ENCODE measurements at regions not wholly inside any gene's neighbourhood (a gene's known extent, or its start where the extent isn't known, plus 50 kb on each side); places are given as distances from the start of the nearest gene placed in this dataset.

DNA sequence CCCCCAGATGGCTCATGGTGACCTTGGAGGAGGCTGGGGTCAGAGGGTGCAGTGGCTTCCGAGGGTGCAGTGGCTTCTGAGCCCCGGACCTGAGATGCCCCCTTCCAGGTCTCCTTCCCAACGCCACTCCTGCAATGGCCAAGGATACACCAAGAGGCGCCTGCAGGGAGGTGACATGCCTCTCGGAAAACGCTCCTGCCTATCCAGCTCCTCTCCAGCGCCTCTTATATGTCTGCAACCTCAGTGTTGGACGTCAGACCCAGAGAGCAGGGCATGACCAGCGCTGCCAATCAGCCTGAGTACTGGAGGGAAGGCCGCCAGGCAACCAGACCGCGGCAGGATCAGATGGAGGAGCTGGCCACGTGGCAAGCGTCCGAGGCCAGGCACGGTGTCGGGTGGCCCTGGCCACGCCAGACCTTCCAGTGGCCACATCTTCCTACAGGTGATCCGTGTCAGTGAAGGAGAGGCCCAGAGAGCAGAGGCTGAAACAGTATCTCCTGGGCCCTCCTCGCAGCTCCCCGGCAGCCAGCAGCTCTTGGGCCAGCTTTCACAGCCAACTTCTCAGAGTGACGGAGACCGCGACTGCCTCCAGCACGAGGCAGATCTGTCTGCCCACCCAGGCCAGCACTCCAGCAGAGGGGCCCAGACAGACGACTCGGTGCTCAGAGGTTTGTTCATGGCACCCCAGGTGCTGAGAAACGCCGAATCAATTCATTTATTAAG lies 199.5 kb upstream of the SALL3 start:
- Histone ChIP-seq H3K4me1 (ENCODE audit: control insufficient read depth, insufficient read depth, low read length) (no peaks in the 10 kb centered on the region), H3K4me3 (ENCODE audit: low read length) (no peak overlapping the region), H3K36me3 (ENCODE audit: control insufficient read depth, insufficient read depth, low read length) (no peaks in the 10 kb centered on the region), H3K27ac (ENCODE audit: low read depth, low read length) (no peak overlapping the region), H3K9ac (ENCODE audit: low read length) (no peak overlapping the region), H3K27me3 (ENCODE audit: control insufficient read depth, insufficient read depth, low read length) (no peaks in the 10 kb centered on the region)

DNA sequence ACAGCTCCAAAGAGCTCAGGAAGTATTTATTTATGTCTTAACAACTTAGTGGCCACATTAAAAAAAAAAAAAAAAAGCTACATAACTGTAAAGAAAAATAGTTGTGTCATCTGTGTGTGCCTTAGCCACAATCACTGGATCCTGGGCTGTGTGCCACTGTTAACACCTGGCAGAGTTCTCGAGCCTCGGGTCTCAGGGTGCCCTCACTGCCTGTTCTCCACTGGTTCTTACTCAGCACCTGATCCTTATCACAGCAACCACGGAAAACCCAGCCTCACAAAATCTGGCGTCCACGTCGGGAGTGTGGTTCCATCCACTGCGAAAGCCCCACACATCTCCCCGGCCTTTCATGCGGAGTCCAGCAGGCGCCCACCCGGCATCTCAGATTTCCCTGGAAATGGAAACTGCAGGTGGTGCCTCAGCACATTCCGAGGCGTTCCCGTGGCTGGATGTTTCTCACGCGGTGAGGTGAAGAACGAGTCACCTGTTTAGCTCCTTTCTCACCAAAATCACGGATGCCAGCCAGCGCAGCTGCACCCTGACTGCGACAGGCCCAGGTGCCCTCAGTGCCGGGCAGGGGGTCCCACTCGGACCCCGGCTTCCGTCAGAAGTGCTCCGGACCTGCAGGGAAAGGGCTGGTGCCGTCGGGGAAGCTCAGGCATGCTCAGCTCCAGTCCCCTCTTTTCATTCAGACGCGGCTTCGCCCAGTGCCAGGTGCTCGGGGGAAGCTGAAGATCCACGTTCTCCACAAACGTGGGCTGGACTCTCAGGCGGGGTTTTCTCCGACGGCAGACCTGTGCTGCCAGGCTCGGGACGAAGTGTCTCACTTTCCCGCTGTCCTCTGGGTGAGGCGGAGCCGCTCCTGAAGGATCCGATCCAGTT lies 198.7 kb upstream of the SALL3 start:
- Histone ChIP-seq H3K4me3 (ENCODE audit: low read length) (no peak overlapping the region), H3K36me3 (ENCODE audit: control insufficient read depth, insufficient read depth, low read length) (no peaks in the 10 kb centered on the region), H3K27ac (ENCODE audit: low read depth, low read length) (no peak overlapping the region), H3K27me3 (ENCODE audit: control insufficient read depth, insufficient read depth, low read length) (no peaks in the 10 kb centered on the region), H3K4me1 (ENCODE audit: control insufficient read depth, insufficient read depth, low read length) (no peaks in the 10 kb centered on the region), H3K9ac (ENCODE audit: low read length) (no peak overlapping the region)

DNA sequence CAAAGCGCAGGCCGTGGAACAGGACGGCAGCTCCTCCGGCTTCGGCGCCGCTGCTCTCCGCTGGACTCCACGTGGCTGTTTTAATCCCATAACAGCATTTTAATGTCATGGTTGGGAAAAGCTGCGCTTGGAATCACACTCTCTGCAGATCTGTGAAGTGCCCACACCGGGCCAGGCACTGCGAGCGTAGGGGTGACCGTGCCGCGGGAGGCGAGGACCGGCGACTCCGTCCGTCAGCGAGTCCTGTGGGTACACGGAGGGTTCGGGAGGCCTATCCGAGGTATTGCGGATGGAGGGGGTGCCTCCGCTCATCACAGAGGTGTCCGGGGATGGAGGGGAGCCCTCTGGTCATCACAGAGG lies 198.0 kb upstream of the SALL3 start:
- no peaks in the 10 kb centered on the region for H3K4me1 ChIP-seq (ENCODE audit: control insufficient read depth, insufficient read depth, low read length)
- no peak overlapping the region for H3K27ac ChIP-seq (ENCODE audit: low read depth, low read length)
- no peak overlapping the region for H3K9ac ChIP-seq (ENCODE audit: low read length)
- H3K4me3 ChIP-seq (ENCODE audit: low read length): no peak overlapping the region
- H3K36me3 ChIP-seq (ENCODE audit: control insufficient read depth, insufficient read depth, low read length): no peaks in the 10 kb centered on the region
- no peaks in the 10 kb centered on the region for H3K27me3 ChIP-seq (ENCODE audit: control insufficient read depth, insufficient read depth, low read length)

DNA sequence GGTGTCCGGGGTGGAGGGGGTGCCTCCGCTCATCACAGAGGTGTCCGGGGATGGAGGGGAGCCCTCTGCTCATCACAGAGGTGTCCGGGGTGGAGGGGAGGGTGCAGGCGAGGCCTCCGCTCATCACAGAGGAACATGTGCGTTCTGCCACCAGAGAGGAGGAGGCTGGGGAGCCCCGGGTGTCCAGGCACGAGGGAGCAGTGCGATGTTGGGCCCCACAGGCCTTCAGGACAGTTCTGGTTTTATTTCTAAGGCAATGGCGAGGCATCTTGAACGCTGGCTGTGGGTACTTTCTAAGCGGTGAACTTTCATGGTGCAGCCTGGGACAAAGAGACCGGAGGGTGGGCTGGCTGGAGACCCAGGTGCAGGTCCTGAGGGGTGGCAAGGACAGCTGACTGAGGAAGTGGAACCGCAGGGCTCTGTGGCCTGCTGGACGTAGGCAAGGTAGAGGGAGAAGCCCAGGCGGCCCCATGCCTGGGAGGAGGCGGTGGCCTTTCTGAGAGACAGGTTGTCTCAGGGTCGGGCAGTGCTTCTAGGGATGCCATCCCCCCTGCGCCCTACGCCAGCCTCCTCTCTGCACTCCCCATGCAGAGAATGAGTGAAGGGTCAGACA lies 196.6 kb upstream of the SALL3 start:
- no peak overlapping the region for H3K4me3 ChIP-seq (ENCODE audit: low read length)
- H3K27ac ChIP-seq (ENCODE audit: low read depth, low read length): no peak overlapping the region
- H3K36me3 ChIP-seq (ENCODE audit: control insufficient read depth, insufficient read depth, low read length): no peaks in the 10 kb centered on the region
- no peaks in the 10 kb centered on the region for H3K4me1 ChIP-seq (ENCODE audit: control insufficient read depth, insufficient read depth, low read length)
- H3K27me3 ChIP-seq (ENCODE audit: control insufficient read depth, insufficient read depth, low read length): no peaks in the 10 kb centered on the region
- no peak overlapping the region for H3K9ac ChIP-seq (ENCODE audit: low read length)

DNA sequence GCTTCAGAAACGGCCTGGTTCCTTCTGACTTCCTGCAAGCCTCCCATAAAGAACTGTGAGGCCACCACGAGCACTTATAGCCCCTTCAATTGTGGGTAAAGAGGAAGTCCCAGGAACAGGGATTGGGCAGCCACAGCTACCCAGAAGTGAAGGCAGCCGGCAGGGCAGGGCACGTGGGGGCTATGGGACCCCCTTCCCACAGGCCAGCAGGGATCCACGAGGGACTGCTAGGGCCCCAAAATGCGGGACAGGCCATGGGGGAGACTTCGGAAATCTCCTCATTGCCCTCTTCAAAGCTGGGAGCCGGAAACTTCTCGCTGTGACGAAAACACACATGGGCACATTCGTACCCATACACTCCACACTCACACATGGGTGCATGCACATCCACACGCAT lies 196.1 kb upstream of the SALL3 start:
- no peaks in the 10 kb centered on the region for H3K27me3 ChIP-seq (ENCODE audit: control insufficient read depth, insufficient read depth, low read length)
- H3K27ac ChIP-seq (ENCODE audit: low read depth, low read length): no peak overlapping the region
- H3K4me3 ChIP-seq (ENCODE audit: low read length): no peak overlapping the region
- H3K36me3 ChIP-seq (ENCODE audit: control insufficient read depth, insufficient read depth, low read length): no peaks in the 10 kb centered on the region
- H3K9ac ChIP-seq (ENCODE audit: low read length): no peak overlapping the region
- H3K4me1 ChIP-seq (ENCODE audit: control insufficient read depth, insufficient read depth, low read length): no peaks in the 10 kb centered on the region

DNA sequence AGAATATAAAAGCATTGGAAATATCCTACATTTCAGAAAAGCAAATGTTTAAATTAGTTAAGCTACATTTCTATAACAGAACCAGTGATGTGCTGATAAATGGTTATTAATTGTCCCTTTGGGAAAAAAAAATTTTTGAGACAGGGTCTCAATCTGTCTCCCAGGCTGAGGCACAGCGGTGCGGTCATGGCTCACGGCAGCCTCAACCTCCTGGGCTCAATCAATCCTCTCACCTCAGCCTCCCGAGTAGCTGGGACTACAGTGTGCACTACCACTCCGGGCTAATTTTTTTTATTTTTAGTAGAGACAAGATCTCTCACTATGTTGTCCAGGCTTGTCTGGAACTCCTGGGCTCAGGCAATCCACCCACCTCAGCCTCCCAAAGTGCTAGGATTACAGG lies 194.8 kb upstream of the SALL3 start:
- no peak overlapping the region for H3K4me3 ChIP-seq (ENCODE audit: low read length)
- no peak overlapping the region for H3K27ac ChIP-seq (ENCODE audit: low read depth, low read length)
- H3K4me1 ChIP-seq (ENCODE audit: control insufficient read depth, insufficient read depth, low read length): no peaks in the 10 kb centered on the region
- no peaks in the 10 kb centered on the region for H3K36me3 ChIP-seq (ENCODE audit: control insufficient read depth, insufficient read depth, low read length)
- no peak overlapping the region for H3K9ac ChIP-seq (ENCODE audit: low read length)
- H3K27me3 ChIP-seq (ENCODE audit: control insufficient read depth, insufficient read depth, low read length): no peaks in the 10 kb centered on the region

- H3K36me3 ChIP-seq (ENCODE audit: control insufficient read depth, insufficient read depth, low read length): no peaks in the 10 kb centered on the region
- no peaks in the 10 kb centered on the region for H3K4me1 ChIP-seq (ENCODE audit: control insufficient read depth, insufficient read depth, low read length)
- H3K27me3 ChIP-seq (ENCODE audit: control insufficient read depth, insufficient read depth, low read length): no peaks in the 10 kb centered on the region
- H3K27ac ChIP-seq (ENCODE audit: low read depth, low read length): no peak overlapping the region
- H3K9ac ChIP-seq (ENCODE audit: low read length): no peak overlapping the region
- no peak overlapping the region for H3K4me3 ChIP-seq (ENCODE audit: low read length)
Measured at GRCh38 chr18:78785706-78786105, 193.9 kb upstream of the SALL3 start.

- Histone ChIP-seq H3K27ac (ENCODE audit: low read depth, low read length) (no peak overlapping the region), H3K27me3 (ENCODE audit: control insufficient read depth, insufficient read depth, low read length) (no peaks in the 10 kb centered on the region), H3K36me3 (ENCODE audit: control insufficient read depth, insufficient read depth, low read length) (no peaks in the 10 kb centered on the region), H3K4me3 (ENCODE audit: low read length) (no peak overlapping the region), H3K4me1 (ENCODE audit: control insufficient read depth, insufficient read depth, low read length) (no peaks in the 10 kb centered on the region), H3K9ac (ENCODE audit: low read length) (no peak overlapping the region)
Measured at GRCh38 chr18:78786776-78787175, 192.8 kb upstream of the SALL3 start.

- H3K27ac ChIP-seq (ENCODE audit: low read depth, low read length): no peak overlapping the region
- H3K4me3 ChIP-seq (ENCODE audit: low read length): no peak overlapping the region
- H3K27me3 ChIP-seq (ENCODE audit: control insufficient read depth, insufficient read depth, low read length): no peaks in the 10 kb centered on the region
- no peaks in the 10 kb centered on the region for H3K4me1 ChIP-seq (ENCODE audit: control insufficient read depth, insufficient read depth, low read length)
- no peaks in the 10 kb centered on the region for H3K36me3 ChIP-seq (ENCODE audit: control insufficient read depth, insufficient read depth, low read length)
- no peak overlapping the region for H3K9ac ChIP-seq (ENCODE audit: low read length)
Measured at GRCh38 chr18:78787751-78788150, 191.9 kb upstream of the SALL3 start.

DNA sequence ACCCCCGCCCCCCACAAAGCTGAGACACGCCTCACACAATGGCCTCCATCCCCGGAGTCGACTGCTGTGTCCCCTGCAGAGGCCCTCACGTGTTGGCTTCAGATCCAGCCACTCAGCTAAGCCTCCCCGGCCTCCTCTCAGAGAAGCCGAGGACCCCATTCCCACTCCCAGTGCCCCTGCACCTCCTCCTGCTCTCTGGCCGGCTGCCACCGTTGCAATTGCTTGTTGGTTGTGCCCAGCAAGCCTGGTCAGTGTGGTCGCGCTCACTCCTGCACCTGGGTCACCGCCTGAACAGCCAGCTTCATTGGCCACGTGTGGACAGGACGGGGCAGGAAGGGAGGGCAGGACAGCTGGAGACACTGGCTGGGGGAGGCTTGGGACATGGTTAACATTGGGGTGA lies 191.5 kb upstream of the SALL3 start:
- Histone ChIP-seq H3K36me3 (ENCODE audit: control insufficient read depth, insufficient read depth, low read length) (no peaks in the 10 kb centered on the region), H3K4me1 (ENCODE audit: control insufficient read depth, insufficient read depth, low read length) (no peaks in the 10 kb centered on the region), H3K4me3 (ENCODE audit: low read length) (no peak overlapping the region), H3K27me3 (ENCODE audit: control insufficient read depth, insufficient read depth, low read length) (no peaks in the 10 kb centered on the region), H3K27ac (ENCODE audit: low read depth, low read length) (no peak overlapping the region), H3K9ac (ENCODE audit: low read length) (no peak overlapping the region)

- Histone ChIP-seq H3K9ac (ENCODE audit: low read length) (no peak overlapping the region), H3K4me1 (ENCODE audit: control insufficient read depth, insufficient read depth, low read length) (no peaks in the 10 kb centered on the region), H3K36me3 (ENCODE audit: control insufficient read depth, insufficient read depth, low read length) (no peaks in the 10 kb centered on the region), H3K27me3 (ENCODE audit: control insufficient read depth, insufficient read depth, low read length) (no peaks in the 10 kb centered on the region), H3K27ac (ENCODE audit: low read depth, low read length) (no peak overlapping the region), H3K4me3 (ENCODE audit: low read length) (no peak overlapping the region)
Measured at GRCh38 chr18:78789850-78790249, 189.8 kb upstream of the SALL3 start.

DNA sequence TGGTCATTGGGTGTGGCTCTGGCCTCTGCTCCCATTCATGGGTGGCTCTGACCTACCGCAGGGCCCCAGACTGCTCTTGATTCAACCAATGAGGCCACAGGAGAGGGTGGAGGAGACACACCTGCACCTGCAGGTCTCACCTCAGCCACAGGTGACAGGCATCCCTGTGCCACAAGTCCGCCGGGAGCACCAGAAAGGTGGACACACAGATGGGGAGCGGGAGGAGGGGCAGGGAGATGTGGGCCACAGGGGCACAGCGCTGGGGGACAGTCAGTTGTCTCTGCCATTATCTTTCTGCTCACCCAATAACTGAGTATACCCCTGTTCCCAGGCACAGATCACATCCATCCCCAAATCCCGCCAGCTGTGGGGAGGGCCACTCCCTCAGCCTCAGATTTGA lies 189.1 kb upstream of the SALL3 start:
- no peak overlapping the region for H3K4me3 ChIP-seq (ENCODE audit: low read length)
- no peak overlapping the region for H3K9ac ChIP-seq (ENCODE audit: low read length)
- H3K27ac ChIP-seq (ENCODE audit: low read depth, low read length): no peak overlapping the region
- H3K27me3 ChIP-seq (ENCODE audit: control insufficient read depth, insufficient read depth, low read length): no peaks in the 10 kb centered on the region
- H3K36me3 ChIP-seq (ENCODE audit: control insufficient read depth, insufficient read depth, low read length): no peaks in the 10 kb centered on the region
- no peaks in the 10 kb centered on the region for H3K4me1 ChIP-seq (ENCODE audit: control insufficient read depth, insufficient read depth, low read length)
